EH (cell line): ENCODE measurements at regions not wholly inside any gene's neighbourhood (a gene's known extent, or its start where the extent isn't known, plus 50 kb on each side); places are given as distances from the start of the nearest gene placed in this dataset.

Experiments used
- DNase-seq: peaks from one replicate; pipeline ENCODE4 v3.0.0-alpha.2; 2015; ENCODE audit warnings: low read depth

DNA sequence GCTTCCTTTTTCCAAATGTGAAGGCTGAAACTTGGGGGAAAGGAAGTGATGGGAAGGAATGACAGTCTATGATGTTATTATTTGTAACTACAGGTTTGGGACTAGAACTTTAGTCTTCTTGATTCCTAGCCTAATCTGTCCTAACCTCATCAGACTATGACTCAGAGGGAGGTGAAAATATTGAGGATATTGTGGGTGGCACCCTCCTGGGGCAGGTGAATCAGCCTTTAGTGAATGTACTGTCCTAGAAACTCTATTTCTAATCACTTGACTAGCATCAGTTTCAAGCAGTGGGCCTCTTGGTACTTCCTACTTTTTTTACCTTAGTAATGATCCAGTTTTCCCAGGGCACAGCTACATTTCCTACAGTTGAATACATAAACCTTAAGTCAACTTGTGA lies 829.0 kb upstream of the API5 start:
- DNase-seq, result no peak

DNA sequence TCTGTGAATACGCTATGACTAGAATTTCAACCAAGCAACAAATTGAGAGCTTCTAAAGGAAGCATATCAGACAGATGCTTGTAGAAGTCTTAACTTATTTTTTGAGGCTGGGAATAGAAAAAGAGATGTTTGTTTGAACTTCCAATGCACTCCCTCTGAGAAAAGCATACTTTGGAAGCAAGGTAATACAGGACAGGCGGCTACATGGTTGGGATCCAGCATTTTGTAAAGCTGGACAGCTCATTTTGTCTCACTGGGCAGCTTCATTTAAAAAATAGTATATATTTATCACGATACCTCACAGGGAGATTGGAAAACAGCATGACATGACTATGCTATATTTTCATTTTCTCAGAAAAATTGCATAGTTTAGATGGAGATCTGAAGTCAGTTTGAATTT lies 821.3 kb upstream of the API5 start:
- no peak for DNase-seq

DNA sequence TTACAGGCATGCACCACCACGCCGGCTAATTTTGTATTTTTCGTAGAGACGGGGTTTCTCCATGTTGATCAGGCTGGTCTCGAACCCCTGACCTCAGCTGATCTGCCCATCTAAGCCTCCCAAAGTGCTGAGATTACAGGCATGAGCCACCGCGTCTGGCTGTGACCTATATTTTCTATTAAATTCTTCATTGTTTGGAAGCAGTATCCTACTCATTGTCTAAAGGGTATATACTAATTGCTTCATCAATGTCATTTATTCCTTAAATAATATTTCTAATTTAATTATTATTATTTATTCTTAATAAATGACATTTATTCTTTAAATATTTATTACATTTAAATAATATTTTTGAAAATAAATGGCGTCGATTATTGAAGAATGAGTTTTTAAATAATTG lies 817.3 kb upstream of the API5 start:
- DNase-seq, result no peak

DNA sequence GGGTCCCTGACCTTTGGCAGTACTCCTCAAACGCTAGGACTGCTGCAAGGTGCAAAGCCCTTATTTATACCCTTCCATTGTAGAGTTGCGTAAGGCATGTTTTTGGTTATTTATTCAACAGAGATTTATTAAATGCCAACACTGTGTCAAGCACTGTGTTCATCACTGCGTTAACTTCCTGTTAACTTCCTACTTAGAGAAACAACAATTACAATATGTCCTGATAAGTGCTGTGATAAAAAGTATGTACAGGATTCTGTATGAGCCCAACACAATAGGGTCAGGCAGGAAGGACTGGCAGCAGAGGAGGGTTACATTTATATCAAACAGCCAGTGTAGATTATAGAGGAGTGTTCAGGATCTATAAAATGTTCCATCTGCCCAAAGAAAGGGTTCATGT lies 812.8 kb upstream of the API5 start:
- no peak for DNase-seq

DNA sequence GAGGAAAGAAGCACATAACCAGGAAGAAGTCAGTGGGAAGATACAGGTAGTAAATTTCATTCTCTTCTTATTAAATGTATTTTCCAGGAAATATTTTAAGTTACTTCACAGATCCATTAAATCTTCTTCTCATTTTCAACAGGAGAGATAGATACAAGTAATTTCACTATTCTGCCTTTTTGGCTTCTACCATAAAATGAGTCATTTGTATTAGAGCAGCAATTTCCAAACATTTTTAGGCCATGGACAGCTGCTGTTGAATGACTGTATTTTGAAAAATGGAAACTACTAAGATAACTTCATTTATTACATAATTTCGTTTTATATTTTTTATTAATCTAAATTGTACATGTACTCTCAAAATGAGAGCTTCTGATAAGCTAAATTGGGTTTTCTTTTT lies 809.6 kb upstream of the API5 start:
- DNase-seq, result no peak

DNA sequence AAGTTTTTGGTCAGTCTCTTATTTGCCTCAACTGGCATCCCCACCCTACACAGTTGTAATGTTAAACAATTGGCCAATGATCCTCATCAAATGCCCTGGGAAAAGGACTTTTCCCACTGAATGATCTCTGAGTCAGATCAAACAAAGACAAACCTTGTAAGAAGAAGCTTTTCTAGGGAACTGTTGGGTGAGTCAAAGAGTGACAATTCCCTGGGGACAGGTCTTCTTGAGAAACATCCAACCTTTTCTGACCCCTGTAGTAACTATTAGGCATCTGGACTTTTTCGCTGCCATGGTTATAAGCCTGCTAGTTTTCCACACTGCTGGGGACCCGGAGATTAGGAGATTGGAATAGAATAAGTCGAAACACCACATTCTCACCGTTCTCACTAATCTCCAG lies 789.8 kb upstream of the API5 start:
- peak; percentile 41 for DNase-seq

DNA sequence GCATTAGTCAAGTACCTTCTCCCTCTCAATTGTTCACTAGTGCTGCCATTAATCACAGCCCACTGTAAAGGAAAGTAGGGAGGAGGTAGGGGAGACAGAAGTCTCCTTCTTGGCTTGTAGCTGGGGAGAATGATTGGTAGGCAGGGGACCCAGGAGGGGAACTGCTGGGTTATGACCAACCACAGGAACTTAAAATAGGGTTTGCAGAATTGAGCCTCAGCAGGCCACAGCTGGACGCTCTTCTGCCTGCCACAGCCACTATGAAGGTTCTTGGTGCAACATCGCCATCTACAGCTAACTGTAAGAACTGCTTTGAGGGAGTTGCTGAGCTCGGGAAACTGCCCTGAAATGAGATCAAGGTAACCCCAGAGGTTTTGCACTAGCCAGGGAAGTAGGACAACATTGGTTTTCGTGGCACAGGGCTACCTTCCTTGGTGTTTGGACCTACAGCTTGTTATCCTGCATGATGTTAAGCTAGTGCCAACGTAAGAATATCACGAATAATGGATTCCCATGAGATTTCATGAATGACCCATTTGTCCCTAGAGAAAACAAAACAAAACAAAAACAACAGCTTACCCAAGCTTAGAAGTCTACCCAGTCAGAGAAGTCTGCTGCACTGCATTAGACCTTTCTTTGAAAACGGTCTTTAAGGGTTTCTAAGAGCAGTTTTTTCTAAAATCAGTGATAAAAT lies 787.1 kb upstream of the API5 start:
- DNase-seq, result peak; percentile 72

DNA sequence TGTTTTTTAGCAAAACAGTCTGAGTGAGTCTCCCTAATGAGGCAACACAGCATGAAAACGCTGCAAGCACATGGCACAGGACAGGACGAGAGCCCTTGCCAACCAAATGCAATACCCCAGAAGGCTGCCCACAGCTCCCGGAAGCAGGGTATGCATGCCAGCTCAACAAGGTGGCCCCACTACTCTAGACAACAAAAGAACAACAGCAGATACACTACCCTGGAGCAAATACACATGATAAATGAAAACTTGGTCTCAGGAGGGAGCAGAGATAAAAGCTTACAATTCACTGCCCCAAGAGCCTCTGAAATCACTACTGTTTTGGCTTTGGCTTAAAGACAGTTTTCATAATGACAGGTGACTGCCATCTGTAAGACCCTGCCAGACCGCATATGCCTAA lies 785.4 kb upstream of the API5 start:
- no peak for DNase-seq

DNA sequence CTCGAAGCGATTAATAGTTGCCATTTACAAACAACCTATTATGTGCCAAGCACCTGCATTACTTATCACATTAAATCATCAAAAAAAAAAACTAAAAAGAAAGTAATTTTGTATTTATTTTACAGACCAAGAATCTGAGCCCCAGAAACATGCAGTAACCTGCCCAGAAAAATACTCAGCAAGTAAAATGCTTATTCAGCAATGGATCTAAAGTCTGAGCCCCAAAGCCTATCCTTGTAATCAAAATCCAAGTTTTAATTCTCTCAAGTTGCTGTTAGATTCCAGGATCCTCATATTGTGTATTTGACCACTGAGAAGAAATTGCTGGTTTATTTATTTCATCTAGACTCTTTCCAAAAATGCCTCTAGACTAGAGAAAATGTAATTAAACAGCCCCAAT lies 783.3 kb upstream of the API5 start:
- no peak for DNase-seq

DNA sequence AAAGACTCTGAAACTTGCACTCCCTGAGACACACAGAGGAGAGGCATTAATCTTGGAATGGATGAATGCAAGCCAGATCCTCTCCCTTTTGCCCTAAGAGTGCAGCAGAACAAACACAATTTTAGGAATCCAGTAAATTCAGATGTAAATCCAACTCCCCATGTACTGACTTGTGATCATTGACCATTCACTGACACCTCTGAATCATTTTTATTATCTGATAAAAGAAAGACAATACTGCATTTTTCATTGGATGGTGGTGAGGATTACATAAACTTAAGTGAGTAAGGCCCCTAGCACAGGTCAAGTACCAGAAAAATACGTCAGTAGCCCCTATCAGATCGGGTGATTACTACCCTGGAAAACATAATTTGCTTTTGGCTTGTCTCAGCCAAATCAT lies 782.9 kb upstream of the API5 start:
- no peak for DNase-seq

DNA sequence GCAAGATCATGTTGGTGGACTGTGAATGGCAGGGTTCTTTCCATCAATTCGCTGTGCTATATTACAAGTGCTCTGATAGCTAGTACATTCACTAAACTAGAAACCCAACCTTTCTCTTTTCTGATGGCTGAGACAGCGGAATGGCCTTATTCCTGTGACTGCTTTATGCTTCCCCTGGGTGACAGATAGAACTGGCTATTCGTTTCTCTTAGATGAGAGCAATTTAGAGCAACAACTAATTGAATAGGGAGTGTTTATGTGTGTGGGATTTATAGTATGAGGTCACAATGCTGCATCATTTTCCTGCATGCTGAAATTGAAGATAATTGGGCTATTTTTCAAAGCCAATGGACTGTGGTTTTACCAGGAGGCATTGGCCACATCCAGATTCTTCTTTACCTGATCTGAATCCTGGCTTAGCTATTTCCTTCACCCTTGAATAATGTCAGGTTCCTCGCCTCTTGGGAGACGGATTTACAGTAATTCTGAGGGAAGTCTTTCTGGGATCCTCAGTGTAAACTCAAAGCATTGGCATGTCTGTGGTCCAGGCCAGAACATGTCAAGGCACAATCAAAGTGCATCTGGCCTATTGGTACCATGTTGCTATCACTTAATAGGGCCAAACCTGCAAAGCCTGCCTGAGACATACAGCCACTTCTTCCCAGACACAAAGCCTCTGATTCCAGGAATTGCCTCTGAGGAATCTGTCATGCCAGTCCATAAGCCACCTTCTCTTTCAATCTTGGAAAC lies 775.0 kb upstream of the API5 start:
- no peak for DNase-seq

DNA sequence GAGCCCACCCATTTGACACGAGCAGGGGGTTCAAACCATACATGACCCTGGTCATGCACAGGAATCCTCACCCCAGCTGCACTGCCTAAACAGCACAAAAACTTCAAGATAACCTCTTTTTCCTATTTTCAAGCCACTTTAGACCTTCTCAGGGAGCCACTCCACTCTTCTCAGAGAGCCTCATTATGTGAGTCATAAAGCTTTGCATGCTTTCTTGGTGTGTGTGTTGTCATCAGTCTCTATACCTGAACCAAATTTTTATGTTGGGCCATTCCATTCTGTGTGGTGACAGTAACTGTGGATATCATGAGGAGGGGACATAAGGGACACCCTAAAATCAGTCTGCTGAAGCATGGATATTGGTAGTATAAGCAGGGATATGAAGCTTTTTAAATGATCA lies 769.5 kb upstream of the API5 start:
- no peak for DNase-seq

DNA sequence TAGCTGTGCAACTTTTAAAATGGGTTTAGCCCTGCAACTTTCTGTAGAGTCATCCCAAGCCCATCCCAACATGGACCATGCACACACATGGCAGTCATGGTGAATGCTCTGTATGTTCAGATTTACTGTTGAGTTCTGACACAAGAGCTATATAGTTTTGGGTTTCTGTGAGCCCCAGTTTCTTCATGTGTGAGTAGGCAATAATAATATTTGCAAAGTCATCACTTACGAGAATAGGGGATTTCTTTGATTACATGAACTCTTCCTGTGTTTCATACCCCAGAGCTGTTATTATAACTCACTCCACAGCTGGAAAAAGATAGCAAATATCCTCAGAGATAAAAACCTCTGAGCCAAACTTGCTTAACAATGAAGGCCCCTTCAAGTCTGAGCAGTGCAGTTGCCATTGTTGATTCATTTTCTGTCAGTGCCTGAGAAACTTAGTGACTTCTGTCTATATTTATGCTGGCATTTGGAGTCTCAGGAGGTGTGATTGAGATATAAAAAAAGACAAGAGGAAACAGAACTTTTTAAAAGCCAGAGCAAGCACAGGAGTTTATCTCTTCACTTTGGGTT lies 767.9 kb upstream of the API5 start:
- no peak for DNase-seq

DNA sequence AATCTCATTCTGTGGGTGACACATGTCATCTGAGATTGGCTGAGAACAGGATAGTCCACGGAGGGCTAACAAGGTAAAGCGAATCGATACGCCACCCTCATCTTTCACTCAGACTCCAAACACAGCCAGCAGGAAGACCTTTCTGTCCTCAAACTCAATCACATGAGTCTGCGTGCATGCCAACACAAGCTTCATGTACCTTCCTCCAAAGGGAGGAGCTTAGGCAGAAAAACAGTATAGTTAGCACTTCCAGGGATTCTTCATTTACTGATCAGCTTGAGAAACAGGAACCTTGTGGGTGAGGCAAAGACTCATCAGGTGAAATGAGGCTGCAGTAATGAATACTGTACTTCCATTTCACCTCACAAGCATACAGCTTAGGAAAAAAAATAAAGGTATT lies 767.1 kb upstream of the API5 start:
- DNase-seq, result no peak

DNA sequence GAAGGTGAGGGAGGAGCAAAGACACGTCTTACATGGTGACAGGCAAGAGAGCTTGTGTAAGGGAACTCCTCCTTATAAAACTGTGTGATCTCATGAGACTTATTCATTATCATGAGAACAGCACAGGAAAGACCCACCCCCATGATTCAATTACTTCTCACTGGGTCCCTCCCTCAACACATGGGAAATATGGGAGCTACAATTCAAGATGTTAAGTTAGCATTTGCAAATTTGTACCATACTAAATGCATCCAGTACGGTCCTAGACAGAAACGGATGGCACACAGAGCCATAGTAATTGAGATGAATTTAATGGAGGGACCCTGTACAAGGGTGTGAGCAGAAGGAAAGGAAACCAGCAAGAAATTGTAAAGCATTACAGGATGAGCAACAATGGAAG lies 765.8 kb upstream of the API5 start:
- DNase-seq, result no peak

DNA sequence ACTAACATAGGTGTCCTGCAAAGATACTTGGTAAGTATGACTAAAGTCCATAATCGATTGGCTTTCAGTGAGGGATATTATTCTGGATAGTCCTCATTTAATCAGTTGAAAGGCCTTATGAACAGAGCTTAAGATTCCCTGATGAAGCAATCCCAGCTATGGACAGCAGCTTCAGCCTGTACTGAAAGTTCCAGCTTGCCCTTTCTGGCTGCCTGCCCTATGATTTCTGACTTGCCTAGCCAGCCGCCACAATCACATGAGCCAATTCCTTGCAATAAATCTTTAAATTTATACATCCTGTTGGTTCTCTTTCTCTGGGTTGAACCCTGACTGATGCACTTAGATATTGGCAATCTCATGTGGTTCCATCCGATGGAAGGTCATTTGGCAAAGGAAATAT lies 759.0 kb upstream of the API5 start:
- DNase-seq, result no peak

DNA sequence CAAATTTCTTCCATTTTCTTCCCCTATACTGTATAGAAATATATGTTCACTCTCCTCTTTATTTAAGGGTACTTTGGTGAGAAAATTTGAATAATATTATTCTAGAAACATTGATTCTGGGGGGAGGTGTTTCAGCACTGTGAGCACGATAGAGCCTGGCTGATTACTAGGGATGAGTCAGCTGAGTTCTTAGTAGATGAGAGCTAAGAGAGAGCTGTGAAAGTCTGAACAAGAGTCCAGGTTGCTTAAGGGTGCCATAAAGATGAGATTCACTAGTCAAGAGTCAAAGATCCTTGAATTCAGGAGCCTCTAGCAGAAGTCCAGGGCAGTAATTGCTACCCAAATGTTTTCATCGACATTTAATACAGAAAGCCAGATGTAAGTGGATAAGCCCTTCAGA lies 756.6 kb upstream of the API5 start:
- DNase-seq, result no peak

DNA sequence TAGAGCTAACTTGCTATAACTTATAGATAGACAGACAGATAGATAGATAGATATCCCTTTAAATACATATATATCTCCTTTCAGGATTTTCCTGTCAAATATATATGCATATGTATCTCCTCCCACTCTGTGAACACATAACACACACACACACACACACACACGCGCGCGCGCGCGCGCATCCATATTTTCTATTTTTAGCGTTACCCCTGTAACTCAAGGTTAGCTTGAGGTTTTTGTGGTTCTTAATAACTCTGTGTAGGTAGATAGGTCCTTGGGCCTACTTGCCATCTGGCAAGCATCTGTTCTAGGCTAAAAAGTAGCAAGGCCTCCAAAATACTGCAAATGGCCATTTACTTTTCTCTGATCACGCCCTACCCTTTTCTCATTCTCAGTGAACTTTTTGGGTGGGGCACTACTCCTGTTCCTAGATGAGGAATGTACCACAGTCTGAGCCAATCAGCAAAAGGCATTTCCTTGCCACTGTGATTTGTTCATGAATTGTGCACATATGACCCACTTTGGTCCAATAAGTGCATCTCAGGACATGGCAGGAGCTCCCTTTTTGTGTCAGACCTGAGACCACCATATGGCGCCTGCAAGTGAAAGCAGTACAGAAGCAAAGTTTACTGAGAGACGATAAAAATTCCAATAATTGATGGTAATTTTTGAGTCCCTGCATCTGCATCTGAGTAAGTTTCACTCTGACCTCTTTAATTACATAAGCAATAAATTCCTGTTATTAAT lies 740.5 kb upstream of the API5 start:
- DNase-seq, result no peak

DNA sequence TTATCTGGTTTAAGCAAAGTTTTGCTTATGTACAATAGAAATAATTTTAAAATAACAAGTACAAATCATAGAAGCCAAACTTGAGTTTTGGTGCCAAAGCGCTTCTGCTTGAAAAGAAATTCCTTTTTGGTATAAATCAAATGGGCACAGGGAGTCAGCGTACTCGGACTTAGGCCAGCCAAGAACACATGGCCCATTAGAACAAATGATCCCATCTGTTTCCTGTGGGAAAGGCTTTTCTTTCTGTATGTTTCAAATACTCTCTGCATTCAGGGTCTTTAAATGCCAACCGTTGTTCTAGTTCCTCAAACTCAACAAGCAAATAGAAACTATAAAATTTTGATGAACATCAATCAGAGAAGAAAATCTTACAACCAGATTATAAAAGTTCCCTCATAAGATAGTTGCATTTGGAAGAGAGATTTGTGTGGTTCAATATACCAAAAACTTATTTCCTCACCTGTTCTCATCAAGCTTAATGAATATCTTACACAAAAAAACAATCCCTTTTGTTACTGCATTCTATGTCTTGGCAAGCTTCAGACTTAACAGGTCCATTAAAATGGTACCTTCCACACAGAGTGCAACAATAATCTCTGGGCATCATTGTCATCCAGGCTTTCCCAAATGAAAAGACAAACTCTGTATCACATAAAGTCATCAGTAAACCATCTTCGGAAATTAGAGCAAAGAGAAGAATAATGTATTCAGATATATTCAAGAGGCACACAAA lies 739.8 kb upstream of the API5 start:
- DNase-seq, result no peak

DNA sequence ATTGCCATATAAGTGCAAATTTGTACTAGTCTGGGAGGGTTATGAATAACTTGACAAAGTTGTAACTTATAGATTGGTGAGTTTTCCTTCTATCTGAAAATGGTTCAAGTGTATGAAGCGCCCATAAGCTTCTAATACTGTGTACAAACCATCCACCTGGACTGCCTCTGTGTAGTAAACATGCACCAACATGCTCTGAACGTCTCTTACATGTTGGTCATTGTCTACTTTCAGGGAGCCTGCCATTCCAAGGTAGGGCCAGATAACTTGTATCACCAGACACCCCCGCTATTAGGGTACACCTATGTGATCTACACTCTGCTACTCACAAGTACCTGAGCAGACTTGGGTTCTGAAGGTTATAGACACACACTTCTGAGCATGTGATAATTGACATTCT lies 735.5 kb upstream of the API5 start:
- no peak for DNase-seq

DNA sequence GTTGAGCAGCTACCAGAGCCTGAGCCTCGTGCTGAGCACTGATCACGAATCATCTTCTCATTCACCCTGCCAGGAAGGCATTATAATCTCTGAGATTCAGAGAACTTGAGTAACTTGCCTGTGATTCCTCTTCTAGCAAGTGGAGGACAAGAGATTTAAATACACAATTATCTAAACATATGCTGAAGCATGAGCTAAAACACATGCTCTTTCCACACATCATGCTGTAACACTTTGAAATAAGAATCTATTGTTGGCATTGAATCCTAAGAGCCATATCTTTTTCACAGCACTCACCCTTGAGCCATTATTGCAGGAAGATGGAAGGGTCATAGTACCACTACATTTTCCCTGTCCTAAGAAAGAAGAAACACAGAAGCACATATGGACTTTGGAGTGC lies 722.5 kb upstream of the API5 start:
- no peak for DNase-seq

DNA sequence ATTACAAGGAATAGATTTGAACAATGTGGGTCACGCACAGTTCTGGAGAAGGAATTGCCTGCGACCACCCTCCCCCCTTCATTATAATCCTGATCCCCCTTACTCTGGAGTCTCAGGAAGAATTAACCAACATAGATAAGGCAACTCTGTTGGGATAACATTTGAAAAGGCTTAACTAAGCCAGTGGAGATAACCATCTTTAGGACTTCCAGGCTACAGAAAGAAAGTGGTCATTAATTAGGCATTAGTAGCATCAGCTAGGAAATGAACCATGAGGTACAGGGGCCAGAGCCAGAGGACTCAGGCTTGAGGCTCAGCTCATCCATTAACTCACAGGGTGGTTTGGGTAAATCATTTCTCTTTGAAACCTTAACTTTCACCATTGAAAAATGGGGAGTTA lies 720.0 kb upstream of the API5 start:
- no peak for DNase-seq
